H1 (cell line): ENCODE measurements at regions not wholly inside any gene's neighbourhood (a gene's known extent, or its start where the extent isn't known, plus 50 kb on each side); places are given as distances from the start of the nearest gene placed in this dataset.

Source experiments
- CTCF ChIA-PET: fragments of 300-600 bp; sonication (Branson Sonifier 250); formaldehyde crosslinking; loops from one replicate; lab custom pipeline; 2021; ENCODE audit not compliant: partially characterized antibody; lab: Charles Lee
- POLR2A ChIA-PET: fragments of 300-600 bp; sonication (Branson Sonifier 250); formaldehyde crosslinking; loops from one replicate; lab custom pipeline; 2021; ENCODE audit warnings: inconsistent platforms; ENCODE audit not compliant: partially characterized antibody; lab: Charles Lee
- DNase-seq, 2 experiments: peaks; one replicate each; pipeline versions ENCODE4 v3.0.0 to v3.0.0-alpha.2; 2010 to 2022; ENCODE audit warnings: low spot score in 2 of 2, low read depth in 1 of 2, mixed read lengths in 1 of 2
- FAIRE-seq: peaks from 2 replicates; lab custom pipeline; 2011; peaks lifted over from hg19 to GRCh38; lab: Jason Lieb, UNC
- H2AFZ ChIP-seq: 2 replicates; pipeline ENCODE4 v1.8.1; 2012; ENCODE audit warnings: low read length, inconsistent platforms
- H2AK5ac ChIP-seq: 2 replicates; pipeline ENCODE4 v1.6.1; 2013; ENCODE audit warnings: low read depth, low read length
- H2BK120ac ChIP-seq: replicated peaks from 2 replicates; pipeline ENCODE3; 2013; ENCODE audit warnings: low read depth, low read length, inconsistent platforms
- H2BK12ac ChIP-seq: 2 replicates; pipeline ENCODE4 v1.6.1; 2013; ENCODE audit warnings: low read depth, low read length
- H2BK15ac ChIP-seq: 2 replicates; pipeline ENCODE4 v1.6.1; 2013; ENCODE audit warnings: low read length
- H2BK20ac ChIP-seq: 2 replicates; pipeline ENCODE4 v1.6.1; 2013; ENCODE audit warnings: low read length
- H2BK5ac ChIP-seq: 2 replicates; pipeline ENCODE4 v1.6.1; 2013; ENCODE audit warnings: low read depth, low read length
- H3K14ac ChIP-seq: 2 replicates; pipeline ENCODE4 v1.6.1; 2013; ENCODE audit warnings: inconsistent platforms; ENCODE audit not compliant: insufficient read length
- H3K18ac ChIP-seq: 2 replicates; pipeline ENCODE4 v1.6.1; 2013; ENCODE audit warnings: low read length; ENCODE audit errors: extremely low read depth
- H3K23ac ChIP-seq: 2 replicates; pipeline ENCODE4 v1.6.1; 2013; ENCODE audit warnings: inconsistent platforms; ENCODE audit not compliant: insufficient read length
- H3K23me2 ChIP-seq: 2 replicates; pipeline ENCODE4 v1.6.1; 2013; ENCODE audit warnings: low read depth, low read length
- H3K27ac ChIP-seq: 2 replicates; pipeline ENCODE4 v1.6.1; 2011; ENCODE audit warnings: low read depth, low read length, inconsistent platforms
- H3K27me3 ChIP-seq, 4 experiments: replicated peaks in 1 of 4; 1 replicate in 1 of 4; 2 replicates in 3 of 4; pipeline versions ENCODE4 v1.6.1 to v1.8.1; 2011 to 2013; ENCODE audit warnings: low read length in 3 of 4, mild to moderate bottlenecking in 3 of 4, inconsistent platforms in 2 of 4, mixed read lengths in 2 of 4, moderate library complexity in 1 of 4; ENCODE audit not compliant: control insufficient read depth in 3 of 4, insufficient read depth in 3 of 4; ENCODE audit errors: extremely low read depth in 1 of 4
- H3K36me3 ChIP-seq, 4 experiments: 2 replicates each; pipeline versions ENCODE4 v1.6.1 to v1.8.1; 2011 to 2013; ENCODE audit warnings: mild to moderate bottlenecking in 4 of 4, low read length in 3 of 4, moderate library complexity in 2 of 4, control low read depth in 1 of 4, inconsistent platforms in 1 of 4; ENCODE audit not compliant: insufficient read depth in 4 of 4, control insufficient read depth in 2 of 4
- H3K4ac ChIP-seq: replicated peaks from 2 replicates; pipeline ENCODE3; 2013; ENCODE audit warnings: low read length, low read depth, mixed read lengths, inconsistent platforms; ENCODE audit not compliant: insufficient read length
- H3K4me1 ChIP-seq, 4 experiments: replicated peaks in 1 of 4; 1 replicate in 1 of 4; 2 replicates in 3 of 4; pipeline versions ENCODE4 v1.6.1 to v1.8.1; 2011 to 2013; ENCODE audit warnings: low read length in 3 of 4, inconsistent platforms in 2 of 4, mixed read lengths in 1 of 4; ENCODE audit not compliant: insufficient read depth in 4 of 4, control insufficient read depth in 3 of 4
- H3K4me2 ChIP-seq, 2 experiments: 2 replicates each; pipeline versions ENCODE4 v1.6.1 to v1.8.1; 2011 to 2013; ENCODE audit warnings: low read depth in 2 of 2, low read length in 2 of 2, control low read depth in 1 of 2, inconsistent platforms in 1 of 2, mild to moderate bottlenecking in 1 of 2; ENCODE audit not compliant: insufficient read depth in 1 of 2
- H3K4me3 ChIP-seq, 4 experiments: fragments of 200-600, 300-600 bp in 1 of 4; sonication (generic), shearing (Covaris generic), sonication (Bioruptor Twin) in 1 of 4; 2 replicates each; pipeline versions ENCODE4 v1.5.1 to v1.8.1; 2011 to 2016; ENCODE audit warnings: low read length in 4 of 4, low read depth in 3 of 4, control low read depth in 2 of 4, inconsistent platforms in 2 of 4, mild to moderate bottlenecking in 2 of 4, mixed read lengths in 1 of 4, moderate library complexity in 1 of 4; ENCODE audit not compliant: insufficient read depth in 2 of 4; ENCODE audit errors: extremely low read depth in 1 of 4
- H3K56ac ChIP-seq: replicated peaks from 2 replicates; pipeline ENCODE3; 2013; ENCODE audit warnings: low read depth, mild to moderate bottlenecking, mixed read lengths, low read length, inconsistent platforms; ENCODE audit not compliant: insufficient read length
- H3K79me1 ChIP-seq: 2 replicates; pipeline ENCODE4 v1.6.1; 2013; ENCODE audit warnings: low read depth, low read length, control low read depth
- H3K79me2 ChIP-seq, 2 experiments: 2 replicates each; pipeline versions ENCODE4 v1.6.1 to v1.8.1; 2012 to 2013; ENCODE audit warnings: low read length in 2 of 2, mild to moderate bottlenecking in 2 of 2, inconsistent platforms in 1 of 2; ENCODE audit not compliant: insufficient read depth in 2 of 2, control insufficient read depth in 1 of 2
- H3K9ac ChIP-seq, 4 experiments: replicated peaks in 1 of 4; 1 replicate in 1 of 4; 2 replicates in 3 of 4; pipeline versions ENCODE4 v1.6.1 to v1.8.1; 2011 to 2013; ENCODE audit warnings: low read depth in 3 of 4, low read length in 3 of 4, control low read depth in 2 of 4, mild to moderate bottlenecking in 2 of 4, moderate library complexity in 2 of 4, inconsistent platforms in 1 of 4; ENCODE audit errors: extremely low read depth in 1 of 4
- H3K9me3 ChIP-seq, 2 experiments: 2 replicates each; pipeline versions ENCODE4 v1.6.1 to v1.8.1; 2012 to 2013; ENCODE audit warnings: mild to moderate bottlenecking in 2 of 2, moderate library complexity in 2 of 2, control low read depth in 1 of 2, inconsistent platforms in 1 of 2, low read depth in 1 of 2, low read length in 1 of 2, mixed read lengths in 1 of 2; ENCODE audit not compliant: insufficient read depth in 2 of 2
- H4K20me1 ChIP-seq, 2 experiments: replicated peaks in 1 of 2; 2 replicates each; pipeline versions ENCODE3 to v1.8.1; 2011 to 2013; ENCODE audit warnings: inconsistent platforms in 2 of 2, low read length in 2 of 2, mild to moderate bottlenecking in 1 of 2; ENCODE audit not compliant: insufficient read depth in 2 of 2, control insufficient read depth in 1 of 2
- H4K5ac ChIP-seq: 2 replicates; pipeline ENCODE4 v1.6.1; 2013; ENCODE audit warnings: low read length, low read depth, mixed read lengths, inconsistent platforms; ENCODE audit not compliant: insufficient read length
- H4K8ac ChIP-seq: 2 replicates; pipeline ENCODE4 v1.8.0; 2013; ENCODE audit warnings: mild to moderate bottlenecking, moderate library complexity, low read length, inconsistent platforms; ENCODE audit not compliant: insufficient read depth; ENCODE audit errors: extremely low read depth
- H4K91ac ChIP-seq: replicated peaks from 2 replicates; pipeline ENCODE3; 2013; ENCODE audit warnings: low read length, mixed read lengths, inconsistent platforms; ENCODE audit not compliant: insufficient read length
- BCL11A ChIP-seq, 2 experiments: IDR thresholded peaks; one replicate each; pipeline ENCODE4 v1.6.1; 2011; ENCODE audit warnings: low read depth in 2 of 2, low read length in 2 of 2, mild to moderate bottlenecking in 2 of 2
- CBX5 ChIP-seq: fragments of 300-800, 300-1000 bp; sonication (generic); IDR thresholded peaks from 2 replicates; pipeline ENCODE4 v1.7.1; 2016; ENCODE audit warnings: antibody characterized with exemption, low read length, low read depth
- EGR1 ChIP-seq: IDR thresholded peaks from 2 replicates; pipeline ENCODE4 v1.6.1; 2011; ENCODE audit warnings: low read depth, low read length, borderline replicate concordance
- NRF1 ChIP-seq: IDR thresholded peaks from 2 replicates; pipeline ENCODE4 v1.6.1; 2011; ENCODE audit warnings: mild to moderate bottlenecking, low read depth, low read length, improper control_type of control experiment
- PHF8 ChIP-seq: fragments of 200-600 bp; sonication (generic); conservative IDR thresholded peaks from 2 replicates; pipeline ENCODE4 v1.7.1; 2012; ENCODE audit warnings: low read depth, mild to moderate bottlenecking, inconsistent platforms, low read length, moderate library complexity
- RBBP5 ChIP-seq: IDR thresholded peaks from 2 replicates; pipeline ENCODE4 v1.7.1; 2012; ENCODE audit warnings: low read depth, mild to moderate bottlenecking, inconsistent platforms, low read length, moderate library complexity, borderline replicate concordance
- SP4 ChIP-seq: IDR thresholded peaks from 2 replicates; pipeline ENCODE4 v1.6.1; 2012; ENCODE audit warnings: low read length, inconsistent platforms
- SUZ12 ChIP-seq: fragments of 200-600 bp; sonication (generic); IDR thresholded peaks from 2 replicates; pipeline ENCODE4 v1.6.1; 2012; ENCODE audit warnings: mild to moderate bottlenecking, inconsistent platforms, low read length, moderate library complexity, mixed read lengths
- WGBS, 2 experiments: shearing (Covaris generic) in 1 of 2; methylation state at CpG; one replicate each; pipeline versions ENCODE4 v1.1.6 to v1.1.7; 2013 to 2015; ENCODE audit warnings: low lambda C conversion rate in 2 of 2, mixed read lengths in 2 of 2, inconsistent platforms in 1 of 2, low coverage in 1 of 2, missing lambda C conversion rate in 1 of 2; ENCODE audit not compliant: insufficient replicate concordance in 2 of 2, insufficient coverage in 1 of 2, insufficient read length in 1 of 2; ENCODE audit errors: extremely low coverage in 1 of 2, missing lambda C conversion rate in 1 of 2; 5-methylcytosine and 5-hydroxymethylcytosine counted together

GRCh38 chr9:73892335-73892734 lies 604.8 kb upstream of the RORB start:
- 81% methylated on average over 3 of the region's 3 CpGs; no CpG with 5 or more reads in 1 of the 2 experiments for WGBS, 2 experiments
- H2BK12ac ChIP-seq = no peak overlapping the region
- no peak overlapping the region for H3K9ac ChIP-seq
- TF ChIP-seq BCL11A (IDR thresholded peaks at IDR 0.05; ENCODE audit: low read depth in 2 of 2, low read length in 2 of 2) (no peak), RBBP5 (no peak), SP4 (no peak), NRF1 (no peak), SUZ12 (no peak), PHF8 (no peak), CBX5 (no peak), EGR1 (no peak)

More at GRCh38 chr9:73892335-73892734, 604.8 kb upstream of the RORB start:
- Histone ChIP-seq H4K8ac (no peak overlapping the region), H2BK120ac (no peak overlapping the region), H2BK20ac (no peak overlapping the region), H2AFZ (no peak overlapping the region), H4K20me1 (no peaks in the 10 kb centered on the region), H3K36me3 (no peaks in the 10 kb centered on the region), H2AK5ac (no peak overlapping the region), H3K56ac (no peak overlapping the region), H2BK15ac (no peak overlapping the region), H4K91ac (no peak overlapping the region), H3K4me2 (no peak overlapping the region), H4K5ac (no peak overlapping the region), H3K9me3 (no peaks in the 10 kb centered on the region), H3K4me1 (no peaks in the 10 kb centered on the region), H3K18ac (no peak overlapping the region), H3K27ac (no peak overlapping the region), H2BK5ac (no peak overlapping the region), H3K4ac (no peak overlapping the region), H3K27me3 (no peaks in the 10 kb centered on the region), H3K79me1 (no peaks in the 10 kb centered on the region), H3K79me2 (no peaks in the 10 kb centered on the region), H3K23ac (no peak overlapping the region), H3K14ac (no peak overlapping the region), H3K23me2 (no peaks in the 10 kb centered on the region), H3K4me3 (no peak overlapping the region)
- no peak for DNase-seq
- no peak for FAIRE-seq
- CTCF ChIA-PET = interaction anchor here (1.5 kb wide), 1 partner anchor 20 kb away, joined by 4 read pairs; no protein-coding TSS in a partner anchor
- POLR2A ChIA-PET = no interaction called here
